Stimulated activated CD4-positive, alpha-beta T cell treated with anti-CD3 and anti-CD28 coated beads, Interleukin-1b, Interleukin-23, amount 100 ng/mL, for 1 hour (primary cell): ENCODE measurements at regions not wholly inside any gene's neighbourhood (a gene's known extent, or its start where the extent isn't known, plus 50 kb on each side); places are given as distances from the start of the nearest gene placed in this dataset.
"Not testable (repeated sequence)": the region's sequence is repeated elsewhere in the genome, so short reads cannot be mapped to it uniquely, and the experiment has no call there.

Experiments used
- DNase-seq, 2 donors: peaks; one replicate each; pipeline ENCODE4 v3.0.0-alpha.2; 2020; ENCODE audit warnings: low read depth in 2 of 2

GRCh38 chr11:11717064-11717725, 95.4 kb upstream of the GALNT18 start:
- no peak for DNase-seq

- not testable (repeated sequence) for DNase-seq
These were observed 93.3 kb upstream of the GALNT18 start for GRCh38 chr11:11715075-11715474.

- no peak for DNase-seq
These were observed 88.8 kb upstream of the GALNT18 start for GRCh38 chr11:11710556-11710955.

DNA sequence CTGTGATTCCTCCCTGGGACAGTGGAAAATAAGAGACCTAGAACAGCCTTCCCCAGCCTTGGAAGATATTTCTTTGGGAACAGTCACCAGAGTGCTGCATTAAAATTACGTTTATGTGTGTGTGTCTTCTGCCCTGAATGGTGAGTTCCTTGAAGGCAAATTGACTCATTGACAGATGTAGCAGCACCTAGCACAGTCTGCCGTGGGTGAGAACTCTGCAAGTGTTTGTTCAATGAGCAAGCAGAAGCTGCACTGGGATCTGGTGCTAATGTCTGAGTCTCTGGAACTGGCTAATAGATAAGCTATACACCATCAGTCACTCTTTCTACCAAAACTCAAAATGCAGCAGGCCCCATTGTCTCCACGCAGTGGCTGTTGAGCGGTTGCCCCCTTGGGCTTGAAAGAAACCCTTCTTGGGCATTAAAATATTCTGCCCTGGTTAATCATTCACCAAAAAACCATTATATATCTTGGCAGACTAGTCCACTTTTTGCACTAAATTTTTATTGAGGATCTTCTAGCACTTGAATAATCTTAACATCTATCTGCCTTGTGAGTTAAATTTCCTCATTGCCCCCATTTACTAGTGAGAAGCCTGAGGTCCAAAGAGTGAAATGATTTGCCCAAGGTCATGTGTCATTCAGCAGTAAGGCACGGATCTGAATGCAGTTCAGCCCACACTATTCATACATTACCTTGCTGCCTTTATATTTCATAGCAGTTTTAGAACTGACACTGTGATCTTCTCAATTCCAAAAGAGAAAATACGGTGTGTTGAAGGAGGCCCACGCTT, 87.8 kb upstream of the GALNT18 start:
- no peak for DNase-seq

GRCh38 chr11:11708256-11708655, 86.5 kb upstream of the GALNT18 start:
- no peak for DNase-seq

DNA sequence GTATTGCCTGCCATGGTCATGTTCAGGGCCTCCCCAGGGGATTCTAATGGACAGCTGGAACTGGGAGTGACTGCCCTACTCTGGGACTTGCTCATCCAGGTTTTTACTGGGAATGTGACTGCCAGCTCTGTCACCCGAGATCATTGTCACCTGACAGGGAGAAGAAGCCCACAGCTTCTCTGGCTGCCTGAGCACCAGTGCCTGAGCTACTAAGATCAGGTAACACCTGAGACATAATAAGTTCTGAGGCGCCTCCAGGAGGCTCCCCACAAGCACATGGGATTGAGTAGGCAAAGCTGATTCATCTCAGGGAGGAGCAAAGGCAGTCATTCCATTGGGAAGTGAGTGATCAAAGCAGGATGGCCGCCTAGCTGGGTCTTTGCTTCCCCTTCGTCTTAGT, 84.2 kb upstream of the GALNT18 start:
- DNase-seq, result no peak

DNA sequence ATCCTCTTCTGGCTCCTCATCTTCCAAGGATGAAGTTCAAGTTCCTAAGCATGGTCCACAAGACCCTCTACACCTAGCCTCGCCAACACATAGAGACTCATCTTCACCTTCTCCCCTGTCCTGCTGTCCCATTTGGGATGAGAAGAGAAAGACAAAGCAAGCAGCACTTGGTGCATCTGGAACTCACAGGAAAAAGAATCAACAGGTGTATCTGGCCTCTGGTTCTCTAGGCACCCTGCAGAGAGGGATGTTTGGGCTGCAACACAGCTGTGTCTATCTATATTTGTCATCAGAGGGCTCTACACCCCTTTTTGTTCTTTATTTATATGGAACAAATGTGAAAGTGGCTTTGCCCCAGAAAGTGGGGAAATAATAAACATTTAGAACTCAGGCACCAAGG, 82.1 kb upstream of the GALNT18 start:
- no peak for DNase-seq

- DNase-seq, result no peak
These were observed 79.3 kb upstream of the GALNT18 start for GRCh38 chr11:11701070-11701469.

GRCh38 chr11:11697796-11698195, 76.0 kb upstream of the GALNT18 start:
- no peak for DNase-seq

DNA sequence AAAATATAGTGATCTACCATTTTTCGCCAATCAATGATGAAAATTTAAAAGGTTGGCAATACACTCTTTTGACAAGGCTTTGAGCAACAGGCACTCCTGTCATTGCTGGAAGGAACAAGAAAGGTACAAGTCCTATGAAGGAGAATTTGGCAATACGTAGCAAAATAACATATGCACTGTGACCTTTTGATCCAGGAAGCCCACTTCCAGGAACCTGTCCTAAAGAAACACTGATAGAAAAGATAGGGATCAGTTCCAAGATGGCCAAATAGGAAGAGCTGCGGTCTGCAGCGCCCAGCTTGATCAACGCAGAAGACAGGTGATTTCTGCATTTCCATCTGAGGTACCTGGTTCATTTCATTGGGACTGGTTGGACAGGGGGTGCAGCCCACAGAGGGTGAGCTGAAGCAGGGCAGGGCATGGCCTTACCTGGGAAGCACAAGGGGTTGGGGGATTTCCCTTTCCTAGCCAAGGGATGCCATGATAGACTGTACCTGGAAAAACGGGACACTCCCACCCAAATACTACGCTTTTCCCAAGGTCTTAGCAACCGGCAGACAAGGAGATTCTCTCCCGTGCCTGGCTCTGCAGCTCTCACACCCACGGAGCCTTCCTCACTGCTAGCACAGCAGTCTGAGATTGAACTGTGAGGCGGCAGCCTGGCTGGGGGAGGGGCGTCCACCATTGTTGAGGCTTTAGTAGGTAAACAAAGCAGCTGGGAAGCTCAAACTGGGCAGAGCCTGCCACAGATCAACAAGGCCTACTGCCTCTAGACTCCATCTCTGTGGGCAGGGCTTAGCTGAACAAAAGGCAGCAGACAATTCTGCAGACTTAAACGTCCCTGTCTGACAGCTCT, 69.7 kb upstream of the GALNT18 start:
- no peak for DNase-seq

DNA sequence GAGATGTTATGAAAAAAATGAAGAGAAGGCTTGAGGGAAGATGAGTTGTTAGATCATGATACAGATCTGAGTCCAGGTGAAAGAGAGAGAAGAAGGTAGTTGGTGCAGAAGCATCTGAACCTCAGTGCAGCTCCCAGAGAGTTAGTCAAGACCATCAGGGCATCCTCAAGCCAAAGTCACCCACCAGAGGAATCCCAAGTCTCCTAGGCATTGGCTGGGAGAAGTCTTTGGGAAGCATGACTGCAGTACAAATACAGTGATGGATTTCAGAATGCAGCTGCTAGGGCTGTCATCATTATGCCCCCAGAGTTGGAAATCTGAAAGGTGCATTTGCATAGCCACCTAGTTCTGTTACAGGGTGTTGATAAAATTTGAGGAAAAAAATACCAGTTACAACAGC, 59.7 kb upstream of the GALNT18 start:
- DNase-seq, result no peak

- DNase-seq, result no peak
These were observed 56.0 kb upstream of the GALNT18 start for GRCh38 chr11:11677672-11678356.

DNA sequence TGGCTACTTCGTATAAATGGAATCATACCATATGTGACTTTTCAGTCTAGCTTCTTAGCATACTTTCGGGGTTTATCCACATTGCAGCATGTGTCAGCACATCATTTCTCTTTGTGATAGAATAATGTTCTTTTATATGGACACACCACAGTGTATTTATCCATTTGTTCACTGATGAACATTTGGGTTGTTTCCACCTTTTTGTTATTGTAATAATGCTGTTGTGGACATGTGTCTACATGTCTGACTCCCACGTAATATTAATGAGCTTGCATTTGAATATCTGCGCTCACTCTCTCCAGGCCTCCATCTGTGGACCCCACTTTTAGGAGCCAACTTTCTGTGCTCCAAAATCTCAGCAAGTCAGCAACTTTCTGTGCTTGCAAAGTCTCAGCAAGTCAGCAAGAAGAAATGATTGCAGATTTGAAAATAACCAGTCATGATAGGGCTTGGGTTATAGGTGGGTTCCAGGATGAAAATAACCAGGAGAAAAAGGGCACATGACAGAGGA, 53.9 kb upstream of the GALNT18 start:
- DNase-seq, result no peak

GRCh38 chr11:11672789-11673188, 51.0 kb upstream of the GALNT18 start:
- DNase-seq, result no peak

DNA sequence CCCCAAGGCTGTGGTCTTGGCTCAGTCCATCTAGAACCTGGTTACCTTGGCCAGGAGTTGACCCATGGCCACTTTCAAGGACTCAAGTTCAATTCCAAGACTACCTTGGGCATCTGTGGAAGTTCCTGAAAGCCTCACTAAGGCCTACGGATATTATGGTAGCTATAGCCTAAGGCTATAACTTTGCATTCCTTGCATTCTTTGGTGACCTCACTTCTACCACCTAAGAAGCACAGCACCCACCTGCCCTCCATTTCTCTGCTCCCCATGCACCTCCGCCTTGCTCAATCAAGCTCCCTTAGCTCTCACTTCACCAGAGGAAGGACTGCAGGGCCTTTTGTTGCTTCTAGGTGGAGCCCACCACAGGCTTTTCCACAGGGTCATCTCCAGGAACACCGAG, 50.3 kb upstream of the GALNT18 start:
- no peak for DNase-seq
